GM18858 (cell line): ENCODE measurements at regions not wholly inside any gene's neighbourhood (a gene's known extent, or its start where the extent isn't known, plus 50 kb on each side); places are given as distances from the start of the nearest gene placed in this dataset.
A peak's percentile ranks its signal among the peaks of the same experiment; 100 is the strongest.

Experiments used
- ATAC-seq: cut with Tn5 transposase; IDR thresholded peaks from one replicate; pipeline ENCODE4 v1.9.1; 2021; ENCODE audit not compliant: unreplicated experiment

DNA sequence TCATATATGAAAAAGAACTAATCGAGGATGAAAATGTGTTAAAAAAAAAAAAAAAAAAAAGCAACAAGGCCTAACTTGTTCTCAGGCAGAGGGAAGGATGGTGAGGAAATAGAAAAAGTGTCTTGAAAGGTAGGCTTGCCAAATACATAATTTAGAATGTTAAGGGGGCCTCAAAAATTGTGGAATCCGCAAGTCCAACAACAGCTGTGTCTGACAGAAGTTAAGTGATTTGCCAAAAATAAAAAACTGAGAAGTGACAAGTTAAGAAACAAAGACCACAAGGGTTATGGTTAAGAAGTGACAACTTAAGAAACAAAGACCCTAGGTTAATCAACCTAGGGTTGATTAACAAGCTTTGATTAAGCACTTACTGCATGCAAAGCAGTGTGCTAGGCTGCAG lies 110.6 kb downstream of the P2RY1 start:
- ATAC-seq, result no peak

GRCh38 chr3:152957491-152957890 lies 122.6 kb downstream of the P2RY1 start:
- no peak for ATAC-seq

- ATAC-seq, result no peak
Measured at GRCh38 chr3:152959307-152959706, 124.4 kb downstream of the P2RY1 start.

- no peak for ATAC-seq
Measured at GRCh38 chr3:152960684-152961083, 125.8 kb downstream of the P2RY1 start.

DNA sequence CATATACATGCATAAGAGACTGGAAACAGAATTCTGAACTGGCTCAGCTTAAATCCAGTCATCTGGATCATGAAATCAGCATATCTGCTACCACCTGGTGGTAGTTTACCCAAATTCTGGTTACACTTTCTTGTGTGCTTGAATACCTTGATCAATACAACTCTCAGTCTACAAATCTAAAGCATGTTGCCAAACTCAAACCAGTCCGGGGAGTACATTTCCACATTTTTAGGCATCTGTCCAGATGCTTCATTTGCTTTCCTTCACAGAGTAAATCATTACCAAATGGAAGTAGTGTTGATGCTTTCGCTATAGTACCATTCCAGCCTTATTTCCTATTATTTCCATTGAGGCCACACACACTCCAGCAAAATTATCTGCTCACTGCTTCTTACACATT lies 126.4 kb downstream of the P2RY1 start:
- peak; percentile 47 for ATAC-seq

GRCh38 chr3:152964911-152965609 lies 130.1 kb downstream of the P2RY1 start:
- ATAC-seq, result no peak

- no peak for ATAC-seq
Measured at GRCh38 chr3:152968388-152969024, 133.6 kb downstream of the P2RY1 start.

DNA sequence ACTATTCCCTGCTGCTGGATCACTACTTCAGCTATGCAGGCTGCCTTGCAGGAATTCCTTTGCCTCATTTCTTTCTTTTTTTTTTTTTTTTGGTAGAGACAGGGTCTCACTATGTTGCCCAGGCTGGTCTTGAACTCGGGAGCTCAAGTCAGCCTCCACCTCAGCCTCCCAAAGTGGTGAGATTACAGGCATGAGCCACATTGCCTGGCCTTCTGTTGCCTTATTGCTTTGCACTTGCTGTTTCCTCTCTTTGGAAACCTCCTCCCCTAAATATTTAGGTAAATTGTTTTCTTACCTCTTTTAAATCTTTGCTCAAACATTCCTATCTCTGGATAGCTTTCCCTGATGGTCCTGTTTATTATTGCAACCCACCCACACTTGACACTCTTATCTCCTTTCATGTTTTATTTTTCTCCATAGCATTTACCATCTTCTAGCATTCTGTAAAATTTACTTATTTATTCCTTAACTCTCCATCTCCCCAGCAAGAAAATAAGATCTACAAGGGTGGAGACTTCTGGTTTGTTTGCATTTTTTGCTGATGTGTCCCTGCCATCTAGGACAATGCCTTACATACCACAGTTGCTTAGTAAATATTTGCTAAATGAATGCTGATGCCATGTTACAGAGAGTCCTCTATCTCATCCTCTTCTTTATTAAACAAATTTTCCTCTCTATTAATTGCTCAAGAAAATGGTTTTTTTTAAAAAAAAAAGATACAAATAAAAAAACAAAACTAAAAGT lies 134.8 kb downstream of the P2RY1 start:
- no peak for ATAC-seq

DNA sequence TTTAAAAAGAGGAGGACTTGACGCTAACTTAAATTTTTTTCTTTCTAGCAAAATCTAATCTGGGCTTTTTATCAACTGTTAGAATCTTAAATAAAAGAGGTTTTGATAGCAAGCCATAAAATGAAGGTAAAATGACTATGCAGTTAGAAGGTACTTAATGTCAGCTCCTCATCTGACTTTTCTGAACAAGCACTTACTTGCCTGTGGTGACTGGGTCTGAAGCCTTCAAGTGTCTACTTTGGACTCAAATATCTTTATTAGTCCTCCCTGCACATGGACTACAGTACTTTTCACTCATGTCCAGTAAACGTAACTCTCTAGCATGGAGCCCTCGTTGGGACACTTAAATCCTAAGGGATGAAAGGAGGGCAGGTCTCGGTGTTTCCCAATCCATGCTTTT lies 135.9 kb downstream of the P2RY1 start:
- no peak for ATAC-seq

DNA sequence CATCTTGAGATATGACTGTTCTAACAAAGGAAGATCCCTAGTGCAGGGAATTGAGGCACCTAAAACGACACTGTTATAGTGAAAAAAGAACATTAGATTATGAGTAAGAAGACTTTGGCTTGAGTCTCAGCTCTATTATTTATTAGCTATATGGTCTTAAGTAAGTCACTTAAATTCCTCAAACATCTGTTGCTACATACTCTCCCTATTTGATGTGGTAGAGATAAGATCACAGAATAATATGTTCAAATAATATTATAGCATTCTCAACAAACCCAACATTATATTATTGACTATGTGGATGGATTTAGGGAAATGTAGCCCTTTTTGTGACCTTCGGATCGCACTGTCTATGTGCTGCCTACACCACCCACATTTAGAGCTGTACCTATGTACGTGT lies 136.9 kb downstream of the P2RY1 start:
- ATAC-seq, result no peak

- ATAC-seq, result no peak
Measured at GRCh38 chr3:152973575-152973974, 138.6 kb downstream of the P2RY1 start.

- no peak for ATAC-seq
Measured at GRCh38 chr3:152976239-152976638, 141.3 kb downstream of the P2RY1 start.

GRCh38 chr3:152977366-152977765 lies 142.4 kb downstream of the P2RY1 start:
- ATAC-seq, result no peak

GRCh38 chr3:152978152-152978551 lies 143.2 kb downstream of the P2RY1 start:
- ATAC-seq, result no peak

GRCh38 chr3:152997526-152997925 lies 162.6 kb downstream of the P2RY1 start:
- no peak for ATAC-seq

- no peak for ATAC-seq
Measured at GRCh38 chr3:152998591-152998990, 163.4 kb upstream of the RAP2B start.

- ATAC-seq, result no peak
Measured at GRCh38 chr3:153000325-153000724, 161.7 kb upstream of the RAP2B start.

GRCh38 chr3:153001210-153002078 lies 160.6 kb upstream of the RAP2B start:
- no peak for ATAC-seq

- no peak for ATAC-seq
Measured at GRCh38 chr3:153003441-153003840, 158.6 kb upstream of the RAP2B start.

DNA sequence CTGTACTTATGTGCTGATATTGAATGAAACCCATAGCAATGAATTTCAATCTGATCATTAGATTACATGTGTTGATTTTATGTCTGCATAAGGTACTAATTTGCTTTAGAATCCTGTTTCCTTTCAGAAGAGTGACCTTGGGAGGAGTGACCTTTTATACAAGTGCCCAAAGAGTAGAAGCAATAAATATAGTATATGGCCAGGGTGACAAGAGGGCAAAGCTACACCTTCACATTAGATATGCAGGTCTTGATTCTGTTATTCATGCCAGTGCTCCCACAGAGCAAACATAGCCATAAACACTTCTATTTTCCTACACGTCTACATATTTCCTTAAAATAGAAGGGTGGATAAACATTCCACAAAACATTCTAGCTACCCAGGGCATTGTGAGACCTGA lies 158.2 kb upstream of the RAP2B start:
- ATAC-seq, result no peak

GRCh38 chr3:153008226-153008625 lies 153.8 kb upstream of the RAP2B start:
- no peak for ATAC-seq
